ENCODE measurements at regions not wholly inside any gene's neighbourhood (a gene's known extent, or its start where the extent isn't known, plus 50 kb on each side); places are given as distances from the start of the nearest gene placed in this dataset.

DNA sequence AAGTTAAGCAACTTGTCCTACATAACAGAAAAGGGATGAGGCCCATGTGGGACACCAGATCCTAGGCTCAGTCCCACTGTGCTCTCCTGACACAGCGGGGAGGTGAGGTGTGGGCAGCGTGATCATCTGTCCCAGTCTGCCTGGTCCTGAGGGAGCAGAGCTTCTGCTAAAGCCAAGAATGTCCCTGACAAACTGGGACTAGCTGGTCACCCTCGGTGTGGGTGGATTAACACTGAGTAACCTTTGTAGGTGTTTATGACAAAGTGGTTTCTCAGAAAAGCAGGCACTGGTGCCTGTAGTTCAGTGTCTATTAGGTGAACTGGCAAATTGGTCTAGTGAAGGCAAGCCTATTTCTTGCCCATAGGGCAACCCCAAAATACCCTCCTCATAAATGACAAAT, 127.8 kb upstream of the HABP2 start:
- Histone ChIP-seq H3K79me2 (ENCODE audit: insufficient read depth, low read length) (no peaks in the 10 kb centered on the region), H3K4me3 (ENCODE audit: low read depth, low read length, poor library complexity, severe bottlenecking) (no peak overlapping the region), H3K4me1 (ENCODE audit: insufficient read depth, low read length, severe bottlenecking) (no peaks in the 10 kb centered on the region), H2AFZ (ENCODE audit: low read length) (no peak overlapping the region), H3K27me3 (ENCODE audit: insufficient read depth, low read length) (no peaks in the 10 kb centered on the region; the same call in 1 of the 2 replicates), H3K4me2 (ENCODE audit: low read length) (no peak overlapping the region), H3K9me3 (ENCODE audit: low read length) (no peaks in the 10 kb centered on the region), H4K20me1 (ENCODE audit: insufficient read depth, low read length) (no peaks in the 10 kb centered on the region), H3K9ac (ENCODE audit: low read length) (no peak overlapping the region), H3K9me2 (ENCODE audit: low read depth, low read length) (no peaks in the 10 kb centered on the region), H3F3A (ENCODE audit: insufficient read depth, low read length) (no peaks in the 10 kb centered on the region), H3K27ac (ENCODE audit: low read depth, low read length, poor library complexity, severe bottlenecking) (no peak overlapping the region), H3K36me3 (ENCODE audit: insufficient read depth, low read length) (no peaks in the 10 kb centered on the region)
- TF ChIP-seq CTCF (IDR thresholded peaks at IDR 0.05; ENCODE audit: low read length) (no peak), EZH2 (IDR thresholded peaks at IDR 0.05; ENCODE audit: borderline replicate concordance, low read length) (no peak)

- H3K4me2 ChIP-seq (ENCODE audit: low read length): no peak overlapping the region
These were observed 127.3 kb upstream of the HABP2 start for GRCh38 chr10:113425541-113425951.

GRCh38 chr10:113426181-113426877, 126.5 kb upstream of the HABP2 start:
- H3K4me3 ChIP-seq (ENCODE audit: low read depth, low read length, poor library complexity, severe bottlenecking): no peak overlapping the region
- H3K79me2 ChIP-seq (ENCODE audit: insufficient read depth, low read length): no peaks in the 10 kb centered on the region
- no peaks in the 10 kb centered on the region for H3K4me1 ChIP-seq (ENCODE audit: insufficient read depth, low read length, severe bottlenecking)
- no peak overlapping the region for H3K9ac ChIP-seq (ENCODE audit: low read length)
- no peak overlapping the region for H3K27ac ChIP-seq (ENCODE audit: low read depth, low read length, poor library complexity, severe bottlenecking)
- no peaks in the 10 kb centered on the region; the same call in 1 of the 2 replicates for H3K27me3 ChIP-seq (ENCODE audit: insufficient read depth, low read length)
- H3K4me2 ChIP-seq (ENCODE audit: low read length): no peak overlapping the region
- no peak for TF ChIP-seq EZH2 (IDR thresholded peaks at IDR 0.05; ENCODE audit: borderline replicate concordance, low read length)
- TF ChIP-seq CTCF (IDR thresholded peaks at IDR 0.05; ENCODE audit: low read length): no peak
- no peaks in the 10 kb centered on the region for H4K20me1 ChIP-seq (ENCODE audit: insufficient read depth, low read length)
- no peaks in the 10 kb centered on the region for H3F3A ChIP-seq (ENCODE audit: insufficient read depth, low read length)
- no peak overlapping the region for H2AFZ ChIP-seq (ENCODE audit: low read length)
- no peaks in the 10 kb centered on the region for H3K9me3 ChIP-seq (ENCODE audit: low read length)
- no peaks in the 10 kb centered on the region for H3K36me3 ChIP-seq (ENCODE audit: insufficient read depth, low read length)
- no peaks in the 10 kb centered on the region for H3K9me2 ChIP-seq (ENCODE audit: low read depth, low read length)

More at GRCh38 chr10:113425541-113425951, 127.3 kb upstream of the HABP2 start:
- Histone ChIP-seq H2AFZ (ENCODE audit: low read length) (no peak overlapping the region), H3K9me2 (ENCODE audit: low read depth, low read length) (no peaks in the 10 kb centered on the region), H3K4me3 (ENCODE audit: low read depth, low read length, poor library complexity, severe bottlenecking) (no peak overlapping the region), H3K27me3 (ENCODE audit: insufficient read depth, low read length) (no peaks in the 10 kb centered on the region; the same call in 1 of the 2 replicates), H3K36me3 (ENCODE audit: insufficient read depth, low read length) (no peaks in the 10 kb centered on the region), H4K20me1 (ENCODE audit: insufficient read depth, low read length) (no peaks in the 10 kb centered on the region), H3K9ac (ENCODE audit: low read length) (no peak overlapping the region), H3F3A (ENCODE audit: insufficient read depth, low read length) (no peaks in the 10 kb centered on the region), H3K9me3 (ENCODE audit: low read length) (no peaks in the 10 kb centered on the region), H3K27ac (ENCODE audit: low read depth, low read length, poor library complexity, severe bottlenecking) (no peak overlapping the region), H3K4me1 (ENCODE audit: insufficient read depth, low read length, severe bottlenecking) (no peaks in the 10 kb centered on the region), H3K79me2 (ENCODE audit: insufficient read depth, low read length) (no peaks in the 10 kb centered on the region)
- TF ChIP-seq EZH2 (IDR thresholded peaks at IDR 0.05; ENCODE audit: borderline replicate concordance, low read length) (no peak), CTCF (IDR thresholded peaks at IDR 0.05; ENCODE audit: low read length) (no peak)

Data from OCI-LY1 (cell line).